IMR-90 (cell line): ENCODE measurements at regions not wholly inside any gene's neighbourhood (a gene's known extent, or its start where the extent isn't known, plus 50 kb on each side); places are given as distances from the start of the nearest gene placed in this dataset.

ENCODE experiments used
- BHLHE40 ChIP-seq: fragments of 150-350 bp; IDR thresholded peaks from 2 replicates; pipeline ENCODE4 v1.6.1; 2016; ENCODE audit warnings: mild to moderate bottlenecking, low read depth, low read length
- CEBPB ChIP-seq: IDR thresholded peaks from 2 replicates; pipeline ENCODE4 v1.6.1; 2012; ENCODE audit warnings: low read depth, low read length, improper control_type of control experiment
- CHD1 ChIP-seq: IDR thresholded peaks from 2 replicates; pipeline ENCODE4 v1.6.1; 2012; ENCODE audit warnings: low read depth, low read length, improper control_type of control experiment
- CTCF ChIP-seq: conservative IDR thresholded peaks from 2 replicates; pipeline ENCODE4 v1.5.1; 2012; ENCODE audit warnings: mild to moderate bottlenecking, low read depth, low read length, improper control_type of control experiment
- MAFK ChIP-seq: IDR thresholded peaks from 2 replicates; pipeline ENCODE4 v1.6.1; 2012; ENCODE audit warnings: low read depth, low read length, improper control_type of control experiment
- RCOR1 ChIP-seq: IDR thresholded peaks from 2 replicates; pipeline ENCODE4 v1.6.1; 2012; ENCODE audit warnings: mild to moderate bottlenecking, low read length, improper control_type of control experiment; ENCODE audit not compliant: insufficient replicate concordance

DNA sequence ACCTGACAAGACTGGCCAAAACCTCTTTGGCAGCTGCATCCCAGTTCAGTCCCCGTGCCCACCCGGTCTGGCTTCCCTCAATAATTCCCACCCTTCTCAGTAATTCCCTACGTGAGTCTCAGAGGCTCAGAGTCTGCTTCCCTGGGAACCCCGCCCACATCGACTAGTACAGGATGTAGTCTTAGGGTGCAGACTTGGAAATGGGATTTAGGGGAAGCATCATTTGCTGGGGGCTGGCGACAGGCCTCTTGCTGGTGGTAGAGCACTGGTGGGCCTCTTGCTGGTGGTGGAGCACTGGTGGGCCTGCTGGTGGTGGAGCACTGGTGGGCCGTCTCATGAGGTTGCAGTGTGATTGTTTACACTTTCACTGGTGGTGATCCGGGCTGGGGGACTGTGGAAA lies 199.5 kb upstream of the B3GAT1 start (continued):
- TF ChIP-seq CTCF = no peak
- no peak for TF ChIP-seq BHLHE40
- TF ChIP-seq RCOR1 = no peak
- no peak for TF ChIP-seq CHD1
- no peak for TF ChIP-seq MAFK
- TF ChIP-seq CEBPB = no peak
